ENCODE measurements at regions not wholly inside any gene's neighbourhood (a gene's known extent, or its start where the extent isn't known, plus 50 kb on each side); places are given as distances from the start of the nearest gene placed in this dataset.

DNA sequence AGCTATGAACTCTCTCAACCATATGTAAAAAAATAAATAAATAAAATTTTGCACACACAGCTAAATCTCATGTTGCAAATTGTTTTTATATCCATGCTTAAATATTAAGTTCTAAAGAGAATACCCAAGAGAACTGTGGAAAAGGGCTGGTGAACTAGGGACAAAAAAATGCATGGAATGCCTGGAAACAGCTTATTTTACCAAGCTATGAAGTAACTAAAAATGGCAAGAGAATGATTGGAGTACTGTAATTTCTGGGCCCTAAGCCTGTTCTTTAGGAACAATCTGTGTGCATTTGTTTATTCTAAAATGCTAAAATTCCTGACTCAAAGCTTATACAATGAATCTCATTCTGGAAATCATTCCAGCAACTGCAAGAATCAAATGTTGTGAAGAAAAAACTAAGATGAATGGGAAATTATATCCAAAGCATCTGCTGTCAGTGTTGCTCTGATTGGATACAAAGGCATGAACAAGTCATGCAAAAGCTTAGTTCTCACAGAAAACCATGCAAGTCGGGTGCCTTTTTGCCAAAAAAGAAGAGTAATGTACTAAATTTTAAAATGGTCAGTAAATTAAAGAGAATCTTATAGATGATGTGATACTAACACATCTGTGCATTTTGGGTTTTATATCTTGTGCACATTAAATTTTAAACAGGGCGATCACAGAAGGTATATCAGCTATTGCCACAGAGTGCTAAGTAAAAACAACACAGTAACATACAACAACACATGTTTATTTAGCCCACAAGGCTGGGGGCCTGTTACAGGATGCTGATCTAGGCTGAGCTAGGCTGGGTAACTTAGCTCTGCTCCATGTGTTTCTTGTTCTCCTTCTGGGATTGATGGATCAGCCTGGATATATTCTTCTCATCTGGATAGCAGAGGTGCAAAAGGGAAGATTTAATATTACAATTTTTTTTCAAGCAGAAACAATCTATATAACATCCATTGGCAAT lies 453.5 kb upstream of the SEMA3A start:
- TF ChIP-seq, protein P1, sequence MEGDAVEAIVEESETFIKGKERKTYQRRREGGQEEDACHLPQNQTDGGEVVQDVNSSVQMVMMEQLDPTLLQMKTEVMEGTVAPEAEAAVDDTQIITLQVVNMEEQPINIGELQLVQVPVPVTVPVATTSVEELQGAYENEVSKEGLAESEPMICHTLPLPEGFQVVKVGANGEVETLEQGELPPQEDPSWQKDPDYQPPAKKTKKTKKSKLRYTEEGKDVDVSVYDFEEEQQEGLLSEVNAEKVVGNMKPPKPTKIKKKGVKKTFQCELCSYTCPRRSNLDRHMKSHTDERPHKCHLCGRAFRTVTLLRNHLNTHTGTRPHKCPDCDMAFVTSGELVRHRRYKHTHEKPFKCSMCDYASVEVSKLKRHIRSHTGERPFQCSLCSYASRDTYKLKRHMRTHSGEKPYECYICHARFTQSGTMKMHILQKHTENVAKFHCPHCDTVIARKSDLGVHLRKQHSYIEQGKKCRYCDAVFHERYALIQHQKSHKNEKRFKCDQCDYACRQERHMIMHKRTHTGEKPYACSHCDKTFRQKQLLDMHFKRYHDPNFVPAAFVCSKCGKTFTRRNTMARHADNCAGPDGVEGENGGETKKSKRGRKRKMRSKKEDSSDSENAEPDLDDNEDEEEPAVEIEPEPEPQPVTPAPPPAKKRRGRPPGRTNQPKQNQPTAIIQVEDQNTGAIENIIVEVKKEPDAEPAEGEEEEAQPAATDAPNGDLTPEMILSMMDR (IDR thresholded peaks at IDR 0.05): no peak
- TF ChIP-seq POLR2A (IDR thresholded peaks at IDR 0.05): no peak
